ENCODE measurements at regions not wholly inside any gene's neighbourhood (a gene's known extent, or its start where the extent isn't known, plus 50 kb on each side); places are given as distances from the start of the nearest gene placed in this dataset.

- TF ChIP-seq, protein P1, sequence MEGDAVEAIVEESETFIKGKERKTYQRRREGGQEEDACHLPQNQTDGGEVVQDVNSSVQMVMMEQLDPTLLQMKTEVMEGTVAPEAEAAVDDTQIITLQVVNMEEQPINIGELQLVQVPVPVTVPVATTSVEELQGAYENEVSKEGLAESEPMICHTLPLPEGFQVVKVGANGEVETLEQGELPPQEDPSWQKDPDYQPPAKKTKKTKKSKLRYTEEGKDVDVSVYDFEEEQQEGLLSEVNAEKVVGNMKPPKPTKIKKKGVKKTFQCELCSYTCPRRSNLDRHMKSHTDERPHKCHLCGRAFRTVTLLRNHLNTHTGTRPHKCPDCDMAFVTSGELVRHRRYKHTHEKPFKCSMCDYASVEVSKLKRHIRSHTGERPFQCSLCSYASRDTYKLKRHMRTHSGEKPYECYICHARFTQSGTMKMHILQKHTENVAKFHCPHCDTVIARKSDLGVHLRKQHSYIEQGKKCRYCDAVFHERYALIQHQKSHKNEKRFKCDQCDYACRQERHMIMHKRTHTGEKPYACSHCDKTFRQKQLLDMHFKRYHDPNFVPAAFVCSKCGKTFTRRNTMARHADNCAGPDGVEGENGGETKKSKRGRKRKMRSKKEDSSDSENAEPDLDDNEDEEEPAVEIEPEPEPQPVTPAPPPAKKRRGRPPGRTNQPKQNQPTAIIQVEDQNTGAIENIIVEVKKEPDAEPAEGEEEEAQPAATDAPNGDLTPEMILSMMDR (IDR thresholded peaks at IDR 0.05; ENCODE audit: insufficient read depth, low read length): no peak
- TF ChIP-seq POLR2AphosphoS5 (IDR thresholded peaks at IDR 0.05; ENCODE audit: low read depth) (no peak), SPI1 (IDR thresholded peaks at IDR 0.05; ENCODE audit: borderline replicate concordance, low read depth) (no peak), GABPA (IDR thresholded peaks at IDR 0.05; ENCODE audit: low read depth) (no peak)
- TF ChIP-seq, protein P2, sequence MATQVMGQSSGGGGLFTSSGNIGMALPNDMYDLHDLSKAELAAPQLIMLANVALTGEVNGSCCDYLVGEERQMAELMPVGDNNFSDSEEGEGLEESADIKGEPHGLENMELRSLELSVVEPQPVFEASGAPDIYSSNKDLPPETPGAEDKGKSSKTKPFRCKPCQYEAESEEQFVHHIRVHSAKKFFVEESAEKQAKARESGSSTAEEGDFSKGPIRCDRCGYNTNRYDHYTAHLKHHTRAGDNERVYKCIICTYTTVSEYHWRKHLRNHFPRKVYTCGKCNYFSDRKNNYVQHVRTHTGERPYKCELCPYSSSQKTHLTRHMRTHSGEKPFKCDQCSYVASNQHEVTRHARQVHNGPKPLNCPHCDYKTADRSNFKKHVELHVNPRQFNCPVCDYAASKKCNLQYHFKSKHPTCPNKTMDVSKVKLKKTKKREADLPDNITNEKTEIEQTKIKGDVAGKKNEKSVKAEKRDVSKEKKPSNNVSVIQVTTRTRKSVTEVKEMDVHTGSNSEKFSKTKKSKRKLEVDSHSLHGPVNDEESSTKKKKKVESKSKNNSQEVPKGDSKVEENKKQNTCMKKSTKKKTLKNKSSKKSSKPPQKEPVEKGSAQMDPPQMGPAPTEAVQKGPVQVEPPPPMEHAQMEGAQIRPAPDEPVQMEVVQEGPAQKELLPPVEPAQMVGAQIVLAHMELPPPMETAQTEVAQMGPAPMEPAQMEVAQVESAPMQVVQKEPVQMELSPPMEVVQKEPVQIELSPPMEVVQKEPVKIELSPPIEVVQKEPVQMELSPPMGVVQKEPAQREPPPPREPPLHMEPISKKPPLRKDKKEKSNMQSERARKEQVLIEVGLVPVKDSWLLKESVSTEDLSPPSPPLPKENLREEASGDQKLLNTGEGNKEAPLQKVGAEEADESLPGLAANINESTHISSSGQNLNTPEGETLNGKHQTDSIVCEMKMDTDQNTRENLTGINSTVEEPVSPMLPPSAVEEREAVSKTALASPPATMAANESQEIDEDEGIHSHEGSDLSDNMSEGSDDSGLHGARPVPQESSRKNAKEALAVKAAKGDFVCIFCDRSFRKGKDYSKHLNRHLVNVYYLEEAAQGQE (IDR thresholded peaks at IDR 0.05; ENCODE audit: insufficient replicate concordance, low read depth): no peak
- no peak overlapping the region for H3K4me3 ChIP-seq (replicated peaks; ENCODE audit: insufficient read depth, low read length)
- H3K27ac ChIP-seq (replicated peaks): no peak overlapping the region
- DNase-seq (ENCODE audit: low read depth in 1 of 2, low spot score in 1 of 2): no peak
- H3K27me3 ChIP-seq (ENCODE audit: insufficient read depth, poor library complexity, severe bottlenecking): no peaks in the 10 kb centered on the region
Measured at GRCh38 chr9:102778746-102779145, 216.4 kb upstream of the CYLC2 start.

- TF ChIP-seq POLR2AphosphoS5 (IDR thresholded peaks at IDR 0.05; ENCODE audit: low read depth): no peak
- TF ChIP-seq, protein P1 (IDR thresholded peaks at IDR 0.05; ENCODE audit: insufficient read depth, low read length): no peak
- TF ChIP-seq SPI1 (IDR thresholded peaks at IDR 0.05; ENCODE audit: borderline replicate concordance, low read depth): no peak
- TF ChIP-seq GABPA (IDR thresholded peaks at IDR 0.05; ENCODE audit: low read depth): no peak
- TF ChIP-seq, protein P2 (IDR thresholded peaks at IDR 0.05; ENCODE audit: insufficient replicate concordance, low read depth): no peak
- Histone ChIP-seq H3K27ac (replicated peaks) (no peak overlapping the region), H3K27me3 (ENCODE audit: insufficient read depth, poor library complexity, severe bottlenecking) (no peaks in the 10 kb centered on the region), H3K4me3 (replicated peaks; ENCODE audit: insufficient read depth, low read length) (no peak overlapping the region)
- DNase-seq (ENCODE audit: low read depth in 1 of 2, low spot score in 1 of 2): no peak
Measured at GRCh38 chr9:102770704-102771103, 224.4 kb upstream of the CYLC2 start.

DNA sequence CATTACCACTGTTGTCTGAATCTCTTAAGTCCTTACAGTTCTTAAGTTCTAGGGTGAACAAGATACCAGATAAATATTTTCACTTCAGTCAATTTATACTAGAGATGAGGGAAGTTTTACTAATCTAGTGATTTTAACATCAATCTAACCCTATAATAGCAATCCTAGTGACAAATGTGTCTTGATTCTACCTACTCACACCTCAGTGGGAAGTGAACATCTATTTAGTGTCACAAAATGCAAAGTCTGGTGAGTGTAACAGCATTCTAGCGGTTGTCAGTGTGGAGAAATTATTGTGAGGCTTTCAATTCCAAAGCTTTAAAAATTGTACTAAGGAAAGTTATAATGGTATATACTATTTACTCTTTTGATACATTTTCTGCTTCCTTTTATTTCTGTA, 225.8 kb upstream of the CYLC2 start:
- no peaks in the 10 kb centered on the region for H3K27me3 ChIP-seq (ENCODE audit: insufficient read depth, poor library complexity, severe bottlenecking)
- H3K27ac ChIP-seq (replicated peaks): no peak overlapping the region
- no peak for DNase-seq (ENCODE audit: low read depth in 1 of 2, low spot score in 1 of 2)
- H3K4me3 ChIP-seq (replicated peaks; ENCODE audit: insufficient read depth, low read length): no peak overlapping the region
- TF ChIP-seq, protein P1 (IDR thresholded peaks at IDR 0.05; ENCODE audit: insufficient read depth, low read length): no peak
- TF ChIP-seq, protein P2 (IDR thresholded peaks at IDR 0.05; ENCODE audit: insufficient replicate concordance, low read depth): no peak
- TF ChIP-seq SPI1 (IDR thresholded peaks at IDR 0.05; ENCODE audit: borderline replicate concordance, low read depth): no peak
- TF ChIP-seq GABPA (IDR thresholded peaks at IDR 0.05; ENCODE audit: low read depth): no peak
- no peak for TF ChIP-seq POLR2AphosphoS5 (IDR thresholded peaks at IDR 0.05; ENCODE audit: low read depth)
